NB4 (cell line): ENCODE measurements at regions not wholly inside any gene's neighbourhood (a gene's known extent, or its start where the extent isn't known, plus 50 kb on each side); places are given as distances from the start of the nearest gene placed in this dataset.

Experiments
- DNase-seq: peaks from one replicate; pipeline ENCODE4 v3.0.0; 2010; ENCODE audit warnings: low read depth
- H3K4me3 ChIP-seq: one replicate; pipeline ENCODE4 v1.5.1; 2011; ENCODE audit warnings: mild to moderate bottlenecking, low read depth, low read length, moderate library complexity
- CTCF ChIP-seq: IDR thresholded peaks from one replicate; pipeline ENCODE4 v1.5.1; 2012; ENCODE audit warnings: low read depth, low read length
- MAX ChIP-seq: IDR thresholded peaks from 2 replicates; pipeline ENCODE4 v1.6.1; 2011; ENCODE audit warnings: low read depth, low read length
- MYC ChIP-seq: IDR thresholded peaks from 2 replicates; pipeline ENCODE4 v1.6.1; 2011; ENCODE audit warnings: low read depth, low read length
- POLR2A ChIP-seq: IDR thresholded peaks from 2 replicates; pipeline ENCODE4 v1.6.1; 2011; ENCODE audit warnings: mild to moderate bottlenecking; ENCODE audit not compliant: insufficient read length; ENCODE audit errors: extremely low read depth

- no peak for TF ChIP-seq MAX
- no peak for TF ChIP-seq MYC
- no peak for TF ChIP-seq CTCF
- TF ChIP-seq POLR2A, result no peak
- no peak overlapping the region for H3K4me3 ChIP-seq
- peak; percentile 36 for DNase-seq
Measured at GRCh38 chr2:226151157-226151556, 648.5 kb downstream of the IRS1 start.

- no peak for DNase-seq
- H3K4me3 ChIP-seq, result no peak overlapping the region
- TF ChIP-seq MYC (no peak), CTCF (no peak), MAX (no peak), POLR2A (no peak)
Measured at GRCh38 chr2:226143091-226143490, 656.5 kb downstream of the IRS1 start.

DNA sequence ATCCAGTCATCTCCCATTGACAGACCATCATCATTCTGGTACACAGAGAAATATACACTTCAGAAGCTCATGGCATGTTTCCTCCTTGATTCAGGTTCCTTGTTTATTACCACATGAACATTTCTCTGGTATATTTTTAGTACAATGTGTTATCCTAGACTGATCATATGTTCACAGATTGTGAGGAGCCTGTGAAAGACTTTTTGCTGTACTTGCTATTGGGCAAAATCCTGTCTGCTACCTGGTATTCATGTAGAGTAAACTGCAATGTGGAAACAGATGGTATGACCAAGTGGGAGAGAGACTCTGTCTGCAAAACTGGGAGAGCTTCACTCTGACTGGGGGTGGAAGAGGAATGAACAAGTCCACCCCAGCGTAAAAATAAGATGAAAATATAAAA lies 657.2 kb downstream of the IRS1 start:
- TF ChIP-seq CTCF (no peak), POLR2A (no peak), MAX (no peak), MYC (no peak)
- no peak overlapping the region for H3K4me3 ChIP-seq
- DNase-seq, result no peak

- no peak overlapping the region for H3K4me3 ChIP-seq
- TF ChIP-seq MAX (no peak), CTCF (no peak)
- DNase-seq, result no peak
Measured at GRCh38 chr2:226140594-226140993, 659.0 kb downstream of the IRS1 start.

- no peak overlapping the region for H3K4me3 ChIP-seq
- DNase-seq, result peak; percentile 31
- TF ChIP-seq CTCF (no peak), MAX (no peak), MYC (no peak), POLR2A (no peak)
Measured at GRCh38 chr2:226139759-226140158, 659.9 kb downstream of the IRS1 start.

DNA sequence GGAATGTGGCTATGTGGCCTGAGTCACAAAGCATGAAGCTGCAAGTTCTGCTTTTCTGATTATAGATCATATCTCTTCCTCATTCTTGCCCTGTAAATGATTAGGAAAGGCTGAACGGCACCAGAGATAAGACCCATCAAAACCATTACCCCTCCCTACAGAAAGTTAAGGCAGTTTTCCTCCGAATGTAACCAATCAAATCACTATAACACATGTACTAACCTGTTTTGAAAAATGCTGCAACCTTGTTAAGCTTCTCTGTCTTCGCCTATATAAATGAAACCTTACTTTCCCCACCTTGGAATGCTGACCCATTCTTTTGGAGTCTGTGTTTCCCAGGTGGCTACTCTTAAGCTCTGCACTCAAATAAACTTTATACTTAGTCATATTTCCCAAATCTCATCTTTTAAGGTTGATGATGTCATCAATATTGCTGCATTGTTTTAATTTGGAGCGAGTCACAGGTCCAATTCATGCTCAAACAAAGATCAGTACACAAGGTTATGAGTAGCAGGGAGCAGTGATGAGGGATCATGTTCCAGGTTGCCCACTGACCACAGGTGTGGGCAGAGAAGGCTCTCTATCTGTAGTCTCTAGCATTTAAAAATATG lies 662.3 kb downstream of the IRS1 start:
- peak; percentile 97 for DNase-seq
- peak overlapping the region; percentile 21 for H3K4me3 ChIP-seq
- peak; percentile 64; the same call in 1 of the 2 replicates for TF ChIP-seq MAX
- TF ChIP-seq MYC, result peak; percentile 47; the same call in 1 of the 2 replicates
- no peak for TF ChIP-seq CTCF
